Glutamatergic neuron (in vitro differentiated cells): ENCODE measurements at regions not wholly inside any gene's neighbourhood (a gene's known extent, or its start where the extent isn't known, plus 50 kb on each side); places are given as distances from the start of the nearest gene placed in this dataset.
"Not testable (repeated sequence)": the region's sequence is repeated elsewhere in the genome, so short reads cannot be mapped to it uniquely, and the experiment has no call there.

Experiments used
- DNase-seq: peaks from one replicate; pipeline ENCODE4 v3.0.0; 2022
- H3K27ac Mint-ChIP-seq: one replicate; pipeline ENCODE4 v1.8.0; 2020; ENCODE audit warnings: mild to moderate bottlenecking, mixed read lengths, inconsistent platforms; ENCODE audit not compliant: unreplicated experiment
- H3K27me3 Mint-ChIP-seq: one replicate; pipeline ENCODE4 v1.8.0; 2020; ENCODE audit warnings: mild to moderate bottlenecking, moderate library complexity, mixed read lengths, inconsistent platforms; ENCODE audit not compliant: unreplicated experiment
- H3K36me3 Mint-ChIP-seq: one replicate; pipeline ENCODE4 v1.8.0; 2020; ENCODE audit warnings: mild to moderate bottlenecking, mixed read lengths, inconsistent platforms; ENCODE audit not compliant: unreplicated experiment
- H3K4me1 Mint-ChIP-seq: one replicate; pipeline ENCODE4 v1.8.0; 2020; ENCODE audit warnings: mild to moderate bottlenecking, low read depth, mixed read lengths, inconsistent platforms; ENCODE audit not compliant: unreplicated experiment
- H3K4me3 Mint-ChIP-seq: one replicate; pipeline ENCODE4 v1.8.0; 2020; ENCODE audit warnings: mild to moderate bottlenecking, mixed read lengths, inconsistent platforms; ENCODE audit not compliant: unreplicated experiment
- H3K9me3 Mint-ChIP-seq: one replicate; pipeline ENCODE4 v1.8.0; 2020; ENCODE audit warnings: mild to moderate bottlenecking, moderate library complexity, mixed read lengths, inconsistent platforms; ENCODE audit not compliant: unreplicated experiment
- TF ChIP-seq, protein P1 (sequence below): fragments of 200-600 bp; sonication (generic); IDR thresholded peaks from one replicate; pipeline ENCODE4 v1.5.0; 2021; ENCODE audit not compliant: partially characterized antibody, unreplicated experiment

DNA sequence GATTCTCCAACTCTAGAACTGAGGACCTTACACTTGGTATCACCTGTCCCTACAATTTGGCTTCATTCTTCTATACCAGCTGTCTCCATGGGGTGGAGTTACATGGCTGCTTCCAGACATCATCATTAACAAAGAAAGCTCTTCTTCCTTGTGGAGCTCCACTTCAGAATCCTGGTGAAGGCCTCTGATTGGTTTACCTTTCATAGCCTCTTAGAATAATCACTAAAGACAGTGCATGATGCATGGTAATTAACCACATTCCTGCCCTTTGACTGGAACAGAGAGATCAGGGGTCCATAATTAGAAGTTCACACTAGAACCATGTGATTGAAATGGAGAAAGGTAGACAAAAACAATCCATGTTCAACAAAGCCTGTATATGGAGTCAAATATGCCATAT is 112.6 kb upstream of the ZNF827 start:
- Mint-ChIP-seq H3K4me1 (no peaks in the 10 kb centered on the region), H3K4me3 (no peak overlapping the region), H3K9me3 (peaks cover 1% of the 10 kb centered on the region), H3K27me3 (no peaks in the 10 kb centered on the region), H3K27ac (no peak overlapping the region), H3K36me3 (peaks cover 9% of the 10 kb centered on the region)
- DNase-seq, result no peak
- TF ChIP-seq, protein P1, sequence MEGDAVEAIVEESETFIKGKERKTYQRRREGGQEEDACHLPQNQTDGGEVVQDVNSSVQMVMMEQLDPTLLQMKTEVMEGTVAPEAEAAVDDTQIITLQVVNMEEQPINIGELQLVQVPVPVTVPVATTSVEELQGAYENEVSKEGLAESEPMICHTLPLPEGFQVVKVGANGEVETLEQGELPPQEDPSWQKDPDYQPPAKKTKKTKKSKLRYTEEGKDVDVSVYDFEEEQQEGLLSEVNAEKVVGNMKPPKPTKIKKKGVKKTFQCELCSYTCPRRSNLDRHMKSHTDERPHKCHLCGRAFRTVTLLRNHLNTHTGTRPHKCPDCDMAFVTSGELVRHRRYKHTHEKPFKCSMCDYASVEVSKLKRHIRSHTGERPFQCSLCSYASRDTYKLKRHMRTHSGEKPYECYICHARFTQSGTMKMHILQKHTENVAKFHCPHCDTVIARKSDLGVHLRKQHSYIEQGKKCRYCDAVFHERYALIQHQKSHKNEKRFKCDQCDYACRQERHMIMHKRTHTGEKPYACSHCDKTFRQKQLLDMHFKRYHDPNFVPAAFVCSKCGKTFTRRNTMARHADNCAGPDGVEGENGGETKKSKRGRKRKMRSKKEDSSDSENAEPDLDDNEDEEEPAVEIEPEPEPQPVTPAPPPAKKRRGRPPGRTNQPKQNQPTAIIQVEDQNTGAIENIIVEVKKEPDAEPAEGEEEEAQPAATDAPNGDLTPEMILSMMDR, result no peak

DNA sequence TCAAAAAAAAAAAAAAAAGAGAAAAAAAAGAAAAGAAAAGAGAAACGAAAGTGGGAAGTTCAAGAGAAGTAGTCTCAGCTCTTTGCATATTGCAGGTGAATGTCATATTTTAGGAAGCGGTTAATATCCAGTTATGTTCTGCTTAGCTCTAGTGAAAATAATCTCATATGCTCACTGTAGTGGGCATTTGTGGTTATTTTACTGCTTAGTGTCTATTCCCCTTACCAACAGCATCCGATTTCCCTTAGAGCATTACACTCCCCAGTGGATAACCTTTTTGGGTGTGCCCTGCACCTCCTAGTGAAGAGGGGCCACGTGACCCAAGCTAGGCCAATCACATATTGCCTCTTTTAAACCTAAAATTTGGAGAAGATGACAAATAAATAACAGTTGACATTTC is 111.2 kb upstream of the ZNF827 start:
- Mint-ChIP-seq H3K36me3 (peaks cover 9% of the 10 kb centered on the region), H3K4me1 (no peaks in the 10 kb centered on the region), H3K4me3 (no peak overlapping the region), H3K27me3 (no peaks in the 10 kb centered on the region), H3K9me3 (peaks cover 1% of the 10 kb centered on the region), H3K27ac (no peak overlapping the region)
- TF ChIP-seq, protein P1, result no peak
- DNase-seq, result no peak

DNA sequence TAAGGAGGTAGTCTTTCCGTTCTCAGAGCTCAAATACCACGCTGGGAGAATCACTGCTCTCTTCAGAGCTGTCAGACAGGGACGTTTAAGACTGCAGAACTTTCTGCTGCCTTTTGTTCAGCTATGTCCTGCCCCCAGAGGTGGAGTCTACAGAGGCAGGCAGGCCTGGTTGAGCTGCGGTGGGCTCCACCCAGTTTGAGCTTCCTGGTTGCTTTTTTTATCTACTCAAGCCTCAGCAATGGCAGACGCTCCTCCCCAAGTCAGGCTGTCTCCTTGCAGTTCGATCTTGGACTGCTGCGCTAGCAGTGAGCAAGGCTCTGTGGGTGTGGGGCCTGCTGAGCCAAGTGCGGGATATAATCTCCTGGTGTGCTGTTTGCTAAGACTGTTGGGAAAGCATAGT is 109.1 kb upstream of the ZNF827 start:
- DNase-seq, H3K4me3 Mint-ChIP-seq, H3K4me1 Mint-ChIP-seq, H3K9me3 Mint-ChIP-seq, H3K27ac Mint-ChIP-seq, H3K27me3 Mint-ChIP-seq, H3K36me3 Mint-ChIP-seq: not testable (repeated sequence)

DNA sequence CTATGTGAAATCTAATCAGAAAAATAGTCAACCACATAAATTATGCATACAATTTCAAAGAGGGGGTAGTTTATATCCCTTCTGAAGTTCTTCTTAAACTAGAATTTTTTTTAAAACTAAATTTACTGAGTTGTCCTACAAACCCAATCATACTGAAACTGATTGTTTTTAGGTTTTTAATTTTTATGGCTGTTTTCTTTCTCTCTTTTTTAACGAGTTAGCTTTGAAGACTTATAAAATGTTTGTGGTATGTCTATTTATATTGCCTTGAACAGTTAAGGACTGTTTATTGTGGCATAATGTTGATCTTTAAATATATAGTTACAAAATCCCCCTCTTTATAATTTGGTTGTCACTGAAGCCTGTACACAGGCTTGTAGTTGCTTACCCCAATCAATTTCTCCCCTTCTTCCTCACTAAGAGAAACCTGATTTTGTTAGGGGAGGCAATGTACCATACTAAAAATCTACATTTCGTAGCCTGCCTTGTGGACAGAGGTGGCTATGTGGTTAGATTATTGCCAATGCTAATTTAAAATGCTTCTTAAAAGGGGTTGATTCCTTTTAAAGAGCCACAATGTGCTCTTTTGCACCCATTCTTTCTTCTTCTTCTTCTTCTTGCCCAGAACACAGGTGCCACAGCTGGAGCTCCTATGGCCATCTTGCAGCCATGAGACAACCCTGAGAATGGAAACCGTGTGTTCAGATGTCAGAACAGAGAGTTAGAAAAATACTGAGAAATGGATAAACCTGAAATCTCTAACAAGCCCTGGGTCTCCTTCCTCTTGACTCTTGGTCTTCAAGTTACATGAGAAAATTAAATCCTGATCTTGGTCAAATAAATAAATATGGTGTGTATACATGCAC is 102.7 kb upstream of the ZNF827 start:
- DNase-seq, result no peak
- Mint-ChIP-seq H3K4me3 (no peak overlapping the region), H3K36me3 (no peaks in the 10 kb centered on the region), H3K27ac (no peak overlapping the region), H3K9me3 (no peaks in the 10 kb centered on the region), H3K4me1 (no peaks in the 10 kb centered on the region), H3K27me3 (no peaks in the 10 kb centered on the region)
- TF ChIP-seq, protein P1, result no peak

DNA sequence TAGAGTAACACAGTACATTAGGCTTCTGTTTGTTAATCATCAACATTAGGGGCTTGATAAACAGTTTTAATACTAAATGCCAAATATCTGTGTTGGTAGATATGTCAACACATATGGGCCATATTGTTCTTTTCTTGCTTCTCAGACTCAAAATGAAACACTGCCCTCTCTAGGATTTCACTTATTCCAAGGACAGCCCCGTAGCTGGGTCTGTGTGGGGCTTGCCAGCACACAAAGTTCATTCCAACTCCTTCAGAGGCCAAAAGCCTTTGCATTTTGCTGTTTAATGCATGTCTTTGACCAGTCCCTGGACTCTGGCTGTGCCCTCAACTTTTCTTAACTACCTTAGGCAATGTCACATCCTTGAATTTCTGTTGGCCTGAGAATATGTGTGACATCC is 102.0 kb upstream of the ZNF827 start:
- no peaks in the 10 kb centered on the region for H3K27me3 Mint-ChIP-seq
- H3K9me3 Mint-ChIP-seq, result no peaks in the 10 kb centered on the region
- no peak overlapping the region for H3K27ac Mint-ChIP-seq
- no peaks in the 10 kb centered on the region for H3K36me3 Mint-ChIP-seq
- H3K4me3 Mint-ChIP-seq, result no peak overlapping the region
- H3K4me1 Mint-ChIP-seq, result no peaks in the 10 kb centered on the region
- no peak for DNase-seq
- TF ChIP-seq, protein P1, result no peak
